SK-N-SH (cell line): ENCODE measurements at regions not wholly inside any gene's neighbourhood (a gene's known extent, or its start where the extent isn't known, plus 50 kb on each side); places are given as distances from the start of the nearest gene placed in this dataset.

Experiments
- CTCF ChIA-PET: fragments of 300-600, 350-600 bp; formaldehyde crosslinking; extraction: SDS; loops from one replicate; lab custom pipeline; 2021; lab: Yijun Ruan, JAX
- POLR2A ChIA-PET: fragments of 350-600 bp; sonication (Branson Sonifier 250); formaldehyde crosslinking; extraction: SDS; loops from one replicate; lab custom pipeline; 2020; ENCODE audit warnings: antibody characterized with exemption, inconsistent platforms; lab: Yijun Ruan, JAX
- DNase-seq: peaks from one replicate; pipeline ENCODE4 v3.0.0; 2012
- H2AFZ ChIP-seq: fragments of 200-600 bp; sonication (generic); 2 replicates; pipeline ENCODE4 v1.8.1; 2016; ENCODE audit warnings: antibody characterized with exemption, mild to moderate bottlenecking, low read depth
- H3F3A ChIP-seq: fragments of 200-600 bp; sonication (generic); replicated peaks from 2 replicates; pipeline ENCODE3; 2016; ENCODE audit warnings: antibody characterized with exemption, mild to moderate bottlenecking; ENCODE audit not compliant: insufficient read depth
- H3K27ac ChIP-seq, 2 experiments: fragments of 200-500 bp in 1 of 2; fragments of 200-600 bp in 1 of 2; sonication (Bioruptor generic) in 1 of 2; sonication (generic), shearing (Covaris generic) in 1 of 2; 2 replicates each; pipeline versions ENCODE4 v1.5.1 to v1.6.1; 2014 to 2016; ENCODE audit warnings: low read depth in 2 of 2, inconsistent platforms in 1 of 2, low read length in 1 of 2, mild to moderate bottlenecking in 1 of 2, mixed read lengths in 1 of 2
- H3K27me3 ChIP-seq: fragments of 200-600 bp; sonication (generic), shearing (Covaris generic); 2 replicates; pipeline ENCODE4 v1.6.1; 2016; ENCODE audit warnings: mixed run types; ENCODE audit not compliant: insufficient read depth
- H3K36me3 ChIP-seq, 2 experiments: fragments of 200-500 bp in 1 of 2; fragments of 200-600 bp in 1 of 2; sonication (Bioruptor generic) in 1 of 2; sonication (generic) in 1 of 2; replicated peaks in 1 of 2; 2 replicates each; pipeline versions ENCODE3 to v1.5.1; 2014 to 2016; ENCODE audit warnings: low read length in 1 of 2, mild to moderate bottlenecking in 1 of 2; ENCODE audit not compliant: insufficient read depth in 2 of 2, control insufficient read depth in 1 of 2
- H3K4me1 ChIP-seq, 2 experiments: fragments of 200-500 bp in 1 of 2; fragments of 200-600 bp in 1 of 2; sonication (Bioruptor generic) in 1 of 2; sonication (generic), shearing (Covaris generic) in 1 of 2; 2 replicates each; pipeline versions ENCODE4 v1.5.1 to v1.6.1; 2014 to 2016; ENCODE audit warnings: low read depth in 1 of 2, low read length in 1 of 2, mixed run types in 1 of 2; ENCODE audit not compliant: insufficient read depth in 2 of 2, control insufficient read depth in 1 of 2
- H3K4me2 ChIP-seq: fragments of 200-600 bp; sonication (generic), shearing (Covaris generic); 2 replicates; pipeline ENCODE4 v1.6.1; 2017; ENCODE audit warnings: mixed run types
- H3K4me3 ChIP-seq, 2 experiments: fragments of 200-500 bp in 1 of 2; fragments of 200-600 bp in 1 of 2; sonication (Bioruptor generic) in 1 of 2; sonication (generic), shearing (Covaris generic) in 1 of 2; 2 replicates each; pipeline versions ENCODE4 v1.5.1 to v1.8.1; 2014 to 2016; ENCODE audit warnings: low read depth in 2 of 2, inconsistent platforms in 1 of 2, low read length in 1 of 2, mild to moderate bottlenecking in 1 of 2, mixed read lengths in 1 of 2, moderate library complexity in 1 of 2
- H3K79me2 ChIP-seq: fragments of 200-600 bp; sonication (generic); 2 replicates; pipeline ENCODE4 v1.8.1; 2017; ENCODE audit warnings: mild to moderate bottlenecking; ENCODE audit not compliant: insufficient read depth
- H3K9ac ChIP-seq: fragments of 200-600 bp; sonication (generic); 2 replicates; pipeline ENCODE4 v1.6.1; 2017; ENCODE audit warnings: mixed run types
- H3K9me2 ChIP-seq: fragments of 200-600 bp; sonication (generic); 2 replicates; pipeline ENCODE4 v1.6.1; 2017; ENCODE audit warnings: mixed run types
- H3K9me3 ChIP-seq: fragments of 200-600 bp; sonication (generic); 2 replicates; pipeline ENCODE4 v1.6.1; 2017; ENCODE audit warnings: mixed run types, mild to moderate bottlenecking, moderate library complexity
- H4K20me1 ChIP-seq: fragments of 200-600 bp; sonication (generic); 2 replicates; pipeline ENCODE4 v1.6.1; 2017; ENCODE audit warnings: mild to moderate bottlenecking, mixed run types; ENCODE audit not compliant: insufficient read depth
- CHD2 ChIP-seq: fragments of 150-350 bp; IDR thresholded peaks from 2 replicates; pipeline ENCODE4 v1.6.1; 2018; ENCODE audit warnings: low read length; ENCODE audit not compliant: partially characterized antibody
- EP300 ChIP-seq, 2 experiments: IDR thresholded peaks; 2 replicates each; pipeline versions ENCODE4 v1.4.0 to v1.6.1; 2012; ENCODE audit warnings: borderline replicate concordance in 1 of 2, low read depth in 1 of 2, low read length in 1 of 2
- EZH2phosphoT487 ChIP-seq: fragments of 200-600 bp; sonication (generic); IDR thresholded peaks from 2 replicates; pipeline ENCODE4 v1.6.1; 2017; ENCODE audit warnings: low read depth, mixed run types, mild to moderate bottlenecking, antibody characterized with exemption, moderate library complexity, borderline replicate concordance
- FOSL2 ChIP-seq: IDR thresholded peaks from 2 replicates; pipeline ENCODE4 v1.4.0; 2012; ENCODE audit warnings: low read depth, mild to moderate bottlenecking, moderate library complexity, borderline replicate concordance
- FOXJ3 ChIP-seq: sonication (generic); formaldehyde crosslinking; IDR thresholded peaks from 2 replicates; pipeline ENCODE4 v1.5.1; 2020; ENCODE audit warnings: mild to moderate bottlenecking, missing genetic modification reagents
- FOXM1 ChIP-seq: IDR thresholded peaks from 2 replicates; pipeline ENCODE4 v1.4.0; 2012; ENCODE audit warnings: low read depth, mild to moderate bottlenecking
- GATA2 ChIP-seq: sonication (generic); formaldehyde crosslinking; IDR thresholded peaks from 2 replicates; pipeline ENCODE4 v1.5.0; 2020; ENCODE audit warnings: mild to moderate bottlenecking, missing genetic modification reagents
- JUND ChIP-seq: IDR thresholded peaks from 2 replicates; pipeline ENCODE4 v1.4.0; 2012
- MEF2A ChIP-seq: IDR thresholded peaks from 2 replicates; pipeline ENCODE4 v1.4.0; 2012; ENCODE audit warnings: low read depth, borderline replicate concordance
- NRF1 ChIP-seq: IDR thresholded peaks from 2 replicates; pipeline ENCODE4 v1.6.1; 2012; ENCODE audit warnings: low read depth, mild to moderate bottlenecking, low read length
- POLR2AphosphoS5 ChIP-seq: IDR thresholded peaks from 2 replicates; pipeline ENCODE4 v1.6.1; 2012; ENCODE audit warnings: low read depth, low read length
- RAD21 ChIP-seq: IDR thresholded peaks from 2 replicates; pipeline ENCODE4 v1.6.1; 2012; ENCODE audit warnings: mild to moderate bottlenecking, low read length
- RFX5 ChIP-seq: IDR thresholded peaks from 2 replicates; pipeline ENCODE4 v1.6.1; 2012; ENCODE audit warnings: mild to moderate bottlenecking, improper control_type of control experiment, low read length
- TAF1 ChIP-seq: IDR thresholded peaks from 2 replicates; pipeline ENCODE4 v1.6.1; 2012; ENCODE audit warnings: low read depth, mild to moderate bottlenecking, low read length, moderate library complexity, borderline replicate concordance
- TCF12 ChIP-seq: IDR thresholded peaks from 2 replicates; pipeline ENCODE4 v1.4.0; 2012
- WGBS: methylation state at CpG from one replicate; pipeline ENCODE4 v1.1.6; 2017; ENCODE audit warnings: low lambda C conversion rate; 5-methylcytosine and 5-hydroxymethylcytosine counted together
- TF ChIP-seq, protein P1 (sequence below): IDR thresholded peaks from 2 replicates; pipeline ENCODE4 v1.4.0; 2012; ENCODE audit warnings: low read depth

GRCh38 chr1:3984586-3984985 is 84.5 kb upstream of the C1orf174 start (continued):
- TF ChIP-seq MEF2A (no peak), GATA2 (CRISPR knock-in tag) (no peak)

GRCh38 chr1:3986686-3987218 is 86.7 kb upstream of the C1orf174 start:
- no peak for DNase-seq
- H3K9me3 ChIP-seq, result no peaks in the 10 kb centered on the region
- POLR2A ChIA-PET, result no interaction called here

DNA sequence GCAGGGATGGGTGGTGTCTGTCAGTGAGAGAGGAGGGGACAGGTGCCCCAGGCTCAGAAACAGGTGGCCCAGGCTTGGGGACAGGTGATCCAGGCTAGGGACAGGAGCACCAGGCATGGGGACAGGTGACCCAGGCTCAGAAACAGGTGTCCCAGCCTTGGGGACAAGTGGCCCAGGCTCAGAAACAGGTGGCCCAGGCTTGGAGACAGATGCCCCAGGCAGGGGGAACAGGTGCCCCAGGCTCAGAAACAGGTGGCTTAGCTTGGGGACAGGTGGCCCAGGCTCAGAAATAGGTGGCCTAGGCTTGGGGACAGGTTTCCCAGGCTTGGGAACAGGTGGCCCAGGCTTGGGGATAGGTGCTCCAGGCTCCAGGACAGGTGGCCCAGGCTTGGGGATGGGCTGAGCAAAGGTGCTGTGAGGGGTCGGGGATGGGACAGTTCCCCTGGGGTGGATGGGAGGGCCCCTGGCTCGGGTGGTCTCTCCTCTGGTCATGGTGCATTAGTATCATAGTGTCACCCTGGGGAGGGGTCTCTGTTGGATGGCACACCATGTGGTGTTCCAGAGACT is 87.7 kb upstream of the C1orf174 start:
- Histone ChIP-seq H3K27ac (no peak overlapping the region), H3F3A (no peaks in the 10 kb centered on the region), H3K9me2 (no peaks in the 10 kb centered on the region), H2AFZ (no peak overlapping the region), H3K27me3 (no peaks in the 10 kb centered on the region), H3K4me3 (no peak overlapping the region), H3K36me3 (no peaks in the 10 kb centered on the region), H3K4me2 (no peak overlapping the region), H3K9me3 (no peaks in the 10 kb centered on the region), H3K79me2 (no peaks in the 10 kb centered on the region), H4K20me1 (no peaks in the 10 kb centered on the region), H3K4me1 (no peaks in the 10 kb centered on the region; a peak in 1 of 4 replicates), H3K9ac (no peak overlapping the region)
- POLR2A ChIA-PET, result no interaction called here
- WGBS, result 0% methylated on average over 2 of the region's 2 CpGs
- CTCF ChIA-PET, result no interaction called here
- no peak for TF ChIP-seq NRF1
- TF ChIP-seq RFX5, result no peak
- no peak for TF ChIP-seq POLR2AphosphoS5
- TF ChIP-seq FOSL2, result no peak
- TF ChIP-seq FOXM1, result no peak
- TF ChIP-seq CHD2, result no peak
- TF ChIP-seq MEF2A, result no peak
- TF ChIP-seq EP300 (IDR thresholded peaks at IDR 0.05; ENCODE audit: borderline replicate concordance in 1 of 2, low read depth in 1 of 2, low read length in 1 of 2), result no peak
- TF ChIP-seq TCF12, result no peak
- no peak for TF ChIP-seq FOXJ3
- no peak for DNase-seq

More at GRCh38 chr1:3986686-3987218, 86.7 kb upstream of the C1orf174 start:
- peaks cover 0 to 8% of the 10 kb centered on the region in 2 experiments; a peak in 1 of 4 replicates for H3K4me1 ChIP-seq
- CTCF ChIA-PET, result no interaction called here
- no peak overlapping the region for H3K27ac ChIP-seq
- TF ChIP-seq EP300 (IDR thresholded peaks at IDR 0.05; ENCODE audit: borderline replicate concordance in 1 of 2, low read depth in 1 of 2, low read length in 1 of 2), result no peak
- no peak for TF ChIP-seq EZH2phosphoT487
- TF ChIP-seq RAD21, result no peak
- no peak for TF ChIP-seq TAF1
- TF ChIP-seq, protein P1, sequence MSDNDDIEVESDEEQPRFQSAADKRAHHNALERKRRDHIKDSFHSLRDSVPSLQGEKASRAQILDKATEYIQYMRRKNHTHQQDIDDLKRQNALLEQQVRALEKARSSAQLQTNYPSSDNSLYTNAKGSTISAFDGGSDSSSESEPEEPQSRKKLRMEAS, result no peak
- TF ChIP-seq JUND, result no peak
- H3F3A ChIP-seq, result no peaks in the 10 kb centered on the region
- H2AFZ ChIP-seq, result no peak overlapping the region
- no peak overlapping the region for H3K9ac ChIP-seq
- no peaks in the 10 kb centered on the region for H4K20me1 ChIP-seq
- WGBS, result 44% methylated on average over 3 of the region's 13 CpGs
- H3K79me2 ChIP-seq, result no peaks in the 10 kb centered on the region
- no peaks in the 10 kb centered on the region for H3K9me2 ChIP-seq
- H3K4me3 ChIP-seq, result no peak overlapping the region
- H3K27me3 ChIP-seq, result no peaks in the 10 kb centered on the region
- no peaks in the 10 kb centered on the region for H3K36me3 ChIP-seq
- H3K4me2 ChIP-seq, result no peak overlapping the region
